ENCODE measurements at regions not wholly inside any gene's neighbourhood (a gene's known extent, or its start where the extent isn't known, plus 50 kb on each side); places are given as distances from the start of the nearest gene placed in this dataset.

- intact Hi-C loops (cut with DNase I, micrococcal nuclease): no loop called here
- Mint-ChIP-seq H3K36me3 (ENCODE audit: low read depth) (no peaks in the 10 kb centered on the region), H3K4me1 (ENCODE audit: low read depth) (no peaks in the 10 kb centered on the region), H3K9me3 (no peaks in the 10 kb centered on the region), H3K27me3 (peaks cover 20% of the 10 kb centered on the region), H3K27ac (no peak overlapping the region), H3K4me3 (no peak overlapping the region)
- DNase-seq (no peak), ATAC-seq (ENCODE audit: poor library complexity) (no peak)
- no peak overlapping the region for H3K4me3 ChIP-seq (ENCODE audit: low read length)
- ChIA-PET POLR2A (no interaction called here), CTCF (no interaction called here)
- TF ChIP-seq CTCF (IDR thresholded peaks at IDR 0.05): no peak
- no peak overlapping the region for H3K27ac ChIP-seq (ENCODE audit: low read depth in 1 of 2, low read length in 2 of 2)
- peaks cover 0 to 23% of the 10 kb centered on the region in 2 experiments for H3K9me3 ChIP-seq (ENCODE audit: control insufficient read depth in 1 of 2, insufficient read depth in 1 of 2, low read length in 2 of 2)
- no peaks in the 10 kb centered on the region for H3K4me1 ChIP-seq (ENCODE audit: insufficient read depth, low read length)
- no peaks in the 10 kb centered on the region for H3K27me3 ChIP-seq (ENCODE audit: control insufficient read depth in 1 of 2, insufficient read depth in 2 of 2, low read length in 2 of 2)
- H3K36me3 ChIP-seq (ENCODE audit: insufficient read depth, low read length): no peaks in the 10 kb centered on the region
Measured at GRCh38 chr19:30207357-30207756, 164.8 kb upstream of the ZNF536 start.

- TF ChIP-seq CTCF (IDR thresholded peaks at IDR 0.05): no peak
- intact Hi-C loops (cut with DNase I, micrococcal nuclease): no loop called here
- peaks cover 0 to 2% of the 10 kb centered on the region in 2 experiments for H3K27me3 ChIP-seq (ENCODE audit: control insufficient read depth in 1 of 2, insufficient read depth in 2 of 2, low read length in 2 of 2)
- no peaks in the 10 kb centered on the region for H3K4me1 ChIP-seq (ENCODE audit: insufficient read depth, low read length)
- no peaks in the 10 kb centered on the region for H3K9me3 Mint-ChIP-seq
- peaks cover 0 to 30% of the 10 kb centered on the region in 2 experiments for H3K9me3 ChIP-seq (ENCODE audit: control insufficient read depth in 1 of 2, insufficient read depth in 1 of 2, low read length in 2 of 2)
- no peaks in the 10 kb centered on the region for H3K4me1 Mint-ChIP-seq (ENCODE audit: low read depth)
- no peak overlapping the region for H3K27ac ChIP-seq (ENCODE audit: low read depth in 1 of 2, low read length in 2 of 2)
- ATAC-seq (ENCODE audit: poor library complexity): no peak
- no peaks in the 10 kb centered on the region for H3K36me3 ChIP-seq (ENCODE audit: insufficient read depth, low read length)
- ChIA-PET CTCF (no interaction called here), POLR2A (no interaction called here)
- no peak overlapping the region for H3K4me3 Mint-ChIP-seq
- H3K4me3 ChIP-seq (ENCODE audit: low read length): no peak overlapping the region
- no peak for DNase-seq
- no peak overlapping the region for H3K27ac Mint-ChIP-seq
- H3K27me3 Mint-ChIP-seq: peaks cover 20% of the 10 kb centered on the region
- no peaks in the 10 kb centered on the region for H3K36me3 Mint-ChIP-seq (ENCODE audit: low read depth)
Measured at GRCh38 chr19:30208436-30209060, 163.6 kb upstream of the ZNF536 start.

GRCh38 chr19:30209617-30210600 lies 162.3 kb upstream of the ZNF536 start:
- no peak for ATAC-seq (ENCODE audit: poor library complexity)
- peaks cover 0 to 30% of the 10 kb centered on the region in 2 experiments for H3K9me3 ChIP-seq (ENCODE audit: control insufficient read depth in 1 of 2, insufficient read depth in 1 of 2, low read length in 2 of 2)
- CTCF ChIA-PET: no interaction called here
- no peak for TF ChIP-seq CTCF (IDR thresholded peaks at IDR 0.05)
- H3K27ac ChIP-seq (ENCODE audit: low read depth in 1 of 2, low read length in 2 of 2): no peak overlapping the region
- peaks cover 26% of the 10 kb centered on the region for H3K27me3 Mint-ChIP-seq
- H3K27ac Mint-ChIP-seq: no peak overlapping the region
- no peaks in the 10 kb centered on the region for H3K36me3 ChIP-seq (ENCODE audit: insufficient read depth, low read length)
- peaks cover 0 to 2% of the 10 kb centered on the region in 2 experiments for H3K27me3 ChIP-seq (ENCODE audit: control insufficient read depth in 1 of 2, insufficient read depth in 2 of 2, low read length in 2 of 2)
- no peak for DNase-seq
- POLR2A ChIA-PET: no interaction called here
- H3K36me3 Mint-ChIP-seq (ENCODE audit: low read depth): no peaks in the 10 kb centered on the region
- no peaks in the 10 kb centered on the region for H3K9me3 Mint-ChIP-seq
- H3K4me1 Mint-ChIP-seq (ENCODE audit: low read depth): no peaks in the 10 kb centered on the region
- H3K4me3 Mint-ChIP-seq: no peak overlapping the region
- intact Hi-C loops (cut with DNase I, micrococcal nuclease): no loop called here
- no peak overlapping the region for H3K4me3 ChIP-seq (ENCODE audit: low read length)
- H3K4me1 ChIP-seq (ENCODE audit: insufficient read depth, low read length): no peaks in the 10 kb centered on the region

Measured in CD4-positive, alpha-beta T cell (primary cell).